Omental fat pad (tissue), 3 donors: ENCODE measurements at regions not wholly inside any gene's neighbourhood (a gene's known extent, or its start where the extent isn't known, plus 50 kb on each side); places are given as distances from the start of the nearest gene placed in this dataset.

ENCODE experiments used
- ATAC-seq: fragments of 150-250 bp; one replicate; pipeline ENCODE4 v1.9.1; 2016; ENCODE audit warnings: mild to moderate bottlenecking, moderate library complexity; ENCODE audit not compliant: low FRiP score
- DNase-seq: peaks from one replicate; pipeline ENCODE4 v3.0.0-alpha.2; 2019; ENCODE audit warnings: low spot score
- CTCF ChIP-seq, 3 donors: fragments of 450-650 bp; IDR thresholded peaks; one replicate each; pipeline ENCODE4 v1.5.1; 2016 to 2017; ENCODE audit warnings: antibody characterized with exemption in 3 of 3, mild to moderate bottlenecking in 3 of 3, moderate library complexity in 2 of 3

- DNase-seq (no peak), ATAC-seq (no peak)
- TF ChIP-seq CTCF (IDR thresholded peaks at IDR 0.05), result no peak
These were observed 313.0 kb upstream of the GOT2 start for GRCh38 chr16:59047114-59047513.

GRCh38 chr16:59046335-59046734, 312.2 kb upstream of the GOT2 start:
- no peak for ATAC-seq
- no peak for DNase-seq
- no peak for TF ChIP-seq CTCF (IDR thresholded peaks at IDR 0.05)

GRCh38 chr16:59045501-59045900, 311.4 kb upstream of the GOT2 start:
- TF ChIP-seq CTCF (IDR thresholded peaks at IDR 0.05), result no peak
- DNase-seq, result no peak
- ATAC-seq, result no peak

- DNase-seq, result no peak
- TF ChIP-seq CTCF (IDR thresholded peaks at IDR 0.05), result no peak
- ATAC-seq, result no peak
These were observed 310.5 kb upstream of the GOT2 start for GRCh38 chr16:59044616-59045015.

- TF ChIP-seq CTCF (IDR thresholded peaks at IDR 0.05), result no peak
- no peak for DNase-seq
- no peak for ATAC-seq
These were observed 308.2 kb upstream of the GOT2 start for GRCh38 chr16:59042301-59042700.

- no peak for ATAC-seq
- TF ChIP-seq CTCF (IDR thresholded peaks at IDR 0.05), result no peak
- no peak for DNase-seq
These were observed 305.1 kb upstream of the GOT2 start for GRCh38 chr16:59039066-59039720.

GRCh38 chr16:59030923-59031485, 296.9 kb upstream of the GOT2 start:
- DNase-seq, result no peak
- ATAC-seq, result no peak
- no peak for TF ChIP-seq CTCF (IDR thresholded peaks at IDR 0.05)
